ENCODE measurements at regions not wholly inside any gene's neighbourhood (a gene's known extent, or its start where the extent isn't known, plus 50 kb on each side); places are given as distances from the start of the nearest gene placed in this dataset.

GRCh38 chr9:134532084-134532483 lies 109.5 kb upstream of the COL5A1 start:
- no peak for TF ChIP-seq POLR2A (IDR thresholded peaks at IDR 0.05)
- TF ChIP-seq CTCF (IDR thresholded peaks at IDR 0.05): no peak
- TF ChIP-seq POLR2AphosphoS5 (IDR thresholded peaks at IDR 0.05): no peak

Measured in transverse colon (tissue), 4 donors.